SK-N-SH (cell line): ENCODE measurements at regions not wholly inside any gene's neighbourhood (a gene's known extent, or its start where the extent isn't known, plus 50 kb on each side); places are given as distances from the start of the nearest gene placed in this dataset.

ENCODE experiments used
- CTCF ChIA-PET: fragments of 300-600, 350-600 bp; formaldehyde crosslinking; extraction: SDS; loops from one replicate; lab custom pipeline; 2021; lab: Yijun Ruan, JAX
- POLR2A ChIA-PET: fragments of 350-600 bp; sonication (Branson Sonifier 250); formaldehyde crosslinking; extraction: SDS; loops from one replicate; lab custom pipeline; 2020; ENCODE audit warnings: antibody characterized with exemption, inconsistent platforms; lab: Yijun Ruan, JAX
- DNase-seq: peaks from one replicate; pipeline ENCODE4 v3.0.0; 2012
- H2AFZ ChIP-seq: fragments of 200-600 bp; sonication (generic); 2 replicates; pipeline ENCODE4 v1.8.1; 2016; ENCODE audit warnings: antibody characterized with exemption, mild to moderate bottlenecking, low read depth
- H3F3A ChIP-seq: fragments of 200-600 bp; sonication (generic); replicated peaks from 2 replicates; pipeline ENCODE3; 2016; ENCODE audit warnings: antibody characterized with exemption, mild to moderate bottlenecking; ENCODE audit not compliant: insufficient read depth
- H3K27ac ChIP-seq, 2 experiments: fragments of 200-500 bp in 1 of 2; fragments of 200-600 bp in 1 of 2; sonication (Bioruptor generic) in 1 of 2; sonication (generic), shearing (Covaris generic) in 1 of 2; 2 replicates each; pipeline versions ENCODE4 v1.5.1 to v1.6.1; 2014 to 2016; ENCODE audit warnings: low read depth in 2 of 2, inconsistent platforms in 1 of 2, low read length in 1 of 2, mild to moderate bottlenecking in 1 of 2, mixed read lengths in 1 of 2
- H3K27me3 ChIP-seq: fragments of 200-600 bp; sonication (generic), shearing (Covaris generic); 2 replicates; pipeline ENCODE4 v1.6.1; 2016; ENCODE audit warnings: mixed run types; ENCODE audit not compliant: insufficient read depth
- H3K36me3 ChIP-seq, 2 experiments: fragments of 200-500 bp in 1 of 2; fragments of 200-600 bp in 1 of 2; sonication (Bioruptor generic) in 1 of 2; sonication (generic) in 1 of 2; replicated peaks in 1 of 2; 2 replicates each; pipeline versions ENCODE3 to v1.5.1; 2014 to 2016; ENCODE audit warnings: low read length in 1 of 2, mild to moderate bottlenecking in 1 of 2; ENCODE audit not compliant: insufficient read depth in 2 of 2, control insufficient read depth in 1 of 2
- H3K4me1 ChIP-seq, 2 experiments: fragments of 200-500 bp in 1 of 2; fragments of 200-600 bp in 1 of 2; sonication (Bioruptor generic) in 1 of 2; sonication (generic), shearing (Covaris generic) in 1 of 2; 2 replicates each; pipeline versions ENCODE4 v1.5.1 to v1.6.1; 2014 to 2016; ENCODE audit warnings: low read depth in 1 of 2, low read length in 1 of 2, mixed run types in 1 of 2; ENCODE audit not compliant: insufficient read depth in 2 of 2, control insufficient read depth in 1 of 2
- H3K4me2 ChIP-seq: fragments of 200-600 bp; sonication (generic), shearing (Covaris generic); 2 replicates; pipeline ENCODE4 v1.6.1; 2017; ENCODE audit warnings: mixed run types
- H3K4me3 ChIP-seq, 2 experiments: fragments of 200-500 bp in 1 of 2; fragments of 200-600 bp in 1 of 2; sonication (Bioruptor generic) in 1 of 2; sonication (generic), shearing (Covaris generic) in 1 of 2; 2 replicates each; pipeline versions ENCODE4 v1.5.1 to v1.8.1; 2014 to 2016; ENCODE audit warnings: low read depth in 2 of 2, inconsistent platforms in 1 of 2, low read length in 1 of 2, mild to moderate bottlenecking in 1 of 2, mixed read lengths in 1 of 2, moderate library complexity in 1 of 2
- H3K79me2 ChIP-seq: fragments of 200-600 bp; sonication (generic); 2 replicates; pipeline ENCODE4 v1.8.1; 2017; ENCODE audit warnings: mild to moderate bottlenecking; ENCODE audit not compliant: insufficient read depth
- H3K9ac ChIP-seq: fragments of 200-600 bp; sonication (generic); 2 replicates; pipeline ENCODE4 v1.6.1; 2017; ENCODE audit warnings: mixed run types
- H3K9me2 ChIP-seq: fragments of 200-600 bp; sonication (generic); 2 replicates; pipeline ENCODE4 v1.6.1; 2017; ENCODE audit warnings: mixed run types
- H3K9me3 ChIP-seq: fragments of 200-600 bp; sonication (generic); 2 replicates; pipeline ENCODE4 v1.6.1; 2017; ENCODE audit warnings: mixed run types, mild to moderate bottlenecking, moderate library complexity
- H4K20me1 ChIP-seq: fragments of 200-600 bp; sonication (generic); 2 replicates; pipeline ENCODE4 v1.6.1; 2017; ENCODE audit warnings: mild to moderate bottlenecking, mixed run types; ENCODE audit not compliant: insufficient read depth
- CHD2 ChIP-seq: fragments of 150-350 bp; IDR thresholded peaks from 2 replicates; pipeline ENCODE4 v1.6.1; 2018; ENCODE audit warnings: low read length; ENCODE audit not compliant: partially characterized antibody
- EP300 ChIP-seq, 2 experiments: IDR thresholded peaks; 2 replicates each; pipeline versions ENCODE4 v1.4.0 to v1.6.1; 2012; ENCODE audit warnings: borderline replicate concordance in 1 of 2, low read depth in 1 of 2, low read length in 1 of 2
- EZH2phosphoT487 ChIP-seq: fragments of 200-600 bp; sonication (generic); IDR thresholded peaks from 2 replicates; pipeline ENCODE4 v1.6.1; 2017; ENCODE audit warnings: low read depth, mixed run types, mild to moderate bottlenecking, antibody characterized with exemption, moderate library complexity, borderline replicate concordance
- FOSL2 ChIP-seq: IDR thresholded peaks from 2 replicates; pipeline ENCODE4 v1.4.0; 2012; ENCODE audit warnings: low read depth, mild to moderate bottlenecking, moderate library complexity, borderline replicate concordance
- FOXJ3 ChIP-seq: sonication (generic); formaldehyde crosslinking; IDR thresholded peaks from 2 replicates; pipeline ENCODE4 v1.5.1; 2020; ENCODE audit warnings: mild to moderate bottlenecking, missing genetic modification reagents
- GABPA ChIP-seq: IDR thresholded peaks from 2 replicates; pipeline ENCODE4 v1.4.0; 2012; ENCODE audit warnings: low read depth, mild to moderate bottlenecking
- GATA2 ChIP-seq: sonication (generic); formaldehyde crosslinking; IDR thresholded peaks from 2 replicates; pipeline ENCODE4 v1.5.0; 2020; ENCODE audit warnings: mild to moderate bottlenecking, missing genetic modification reagents
- JUND ChIP-seq: IDR thresholded peaks from 2 replicates; pipeline ENCODE4 v1.4.0; 2012
- MEF2A ChIP-seq: IDR thresholded peaks from 2 replicates; pipeline ENCODE4 v1.4.0; 2012; ENCODE audit warnings: low read depth, borderline replicate concordance
- MXI1 ChIP-seq: IDR thresholded peaks from 2 replicates; pipeline ENCODE4 v1.6.1; 2012; ENCODE audit warnings: mild to moderate bottlenecking, low read depth, low read length, improper control_type of control experiment
- RFX5 ChIP-seq: IDR thresholded peaks from 2 replicates; pipeline ENCODE4 v1.6.1; 2012; ENCODE audit warnings: mild to moderate bottlenecking, improper control_type of control experiment, low read length
- RXRA ChIP-seq: IDR thresholded peaks from 2 replicates; pipeline ENCODE4 v1.4.0; 2012; ENCODE audit warnings: low read depth, mild to moderate bottlenecking, borderline replicate concordance
- SMC3 ChIP-seq: IDR thresholded peaks from 2 replicates; pipeline ENCODE4 v1.6.1; 2012; ENCODE audit warnings: low read depth, low read length, improper control_type of control experiment
- TEAD4 ChIP-seq: IDR thresholded peaks from 2 replicates; pipeline ENCODE4 v1.4.0; 2012; ENCODE audit warnings: mild to moderate bottlenecking, borderline replicate concordance; ENCODE audit not compliant: insufficient read depth
- YY1 ChIP-seq: IDR thresholded peaks from 2 replicates; pipeline ENCODE4 v1.4.0; 2012; ENCODE audit warnings: low read depth, mild to moderate bottlenecking
- TF ChIP-seq, protein P1 (sequence below): IDR thresholded peaks from 2 replicates; pipeline ENCODE4 v1.6.1; 2012; ENCODE audit warnings: mild to moderate bottlenecking, low read depth, low read length, moderate library complexity
- TF ChIP-seq, protein P2 (sequence below): IDR thresholded peaks from 2 replicates; pipeline ENCODE4; 2012
- TF ChIP-seq, protein P3 (sequence below): fragments of 150-350 bp; IDR thresholded peaks from 2 replicates; pipeline ENCODE4 v1.6.1; 2017; ENCODE audit warnings: antibody characterized with exemption, low read length, low read depth, borderline replicate concordance
- TF ChIP-seq, protein P4 (sequence below): fragments of 200-600 bp; sonication (generic); IDR thresholded peaks from 2 replicates; pipeline ENCODE4 v1.6.1; 2017; ENCODE audit warnings: antibody characterized with exemption, mild to moderate bottlenecking, moderate library complexity
- TF ChIP-seq, protein P5 (sequence below): IDR thresholded peaks from 2 replicates; pipeline ENCODE4 v1.4.0; 2012; ENCODE audit warnings: low read depth, borderline replicate concordance

DNA sequence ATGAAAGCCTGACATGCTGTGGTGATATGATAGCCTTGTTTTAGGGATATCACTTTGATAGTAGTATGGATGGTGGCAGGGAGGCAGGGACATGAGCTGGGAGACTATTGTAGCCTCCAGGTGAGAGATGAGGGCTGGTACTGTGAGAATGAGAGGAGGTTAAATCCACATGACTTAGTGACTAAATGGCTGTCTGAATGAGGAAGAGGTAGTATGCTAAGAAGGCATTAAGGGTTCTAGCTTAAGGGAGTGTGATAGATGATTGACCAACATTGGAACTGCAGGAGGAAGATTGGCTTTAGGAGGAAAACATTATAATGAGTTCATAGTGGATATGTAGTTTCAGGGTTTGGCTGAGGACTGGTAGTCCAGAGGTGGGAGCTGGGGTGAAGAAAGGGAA lies 195.0 kb upstream of the ANK2 start:
- H4K20me1 ChIP-seq = no peaks in the 10 kb centered on the region
- no peaks in the 10 kb centered on the region for H3K9me2 ChIP-seq
- no peak for DNase-seq
- H3K4me1 ChIP-seq = peaks cover 14 to 18% of the 10 kb centered on the region in 2 experiments; a peak in 3 of 4 replicates
- TF ChIP-seq, protein P1, sequence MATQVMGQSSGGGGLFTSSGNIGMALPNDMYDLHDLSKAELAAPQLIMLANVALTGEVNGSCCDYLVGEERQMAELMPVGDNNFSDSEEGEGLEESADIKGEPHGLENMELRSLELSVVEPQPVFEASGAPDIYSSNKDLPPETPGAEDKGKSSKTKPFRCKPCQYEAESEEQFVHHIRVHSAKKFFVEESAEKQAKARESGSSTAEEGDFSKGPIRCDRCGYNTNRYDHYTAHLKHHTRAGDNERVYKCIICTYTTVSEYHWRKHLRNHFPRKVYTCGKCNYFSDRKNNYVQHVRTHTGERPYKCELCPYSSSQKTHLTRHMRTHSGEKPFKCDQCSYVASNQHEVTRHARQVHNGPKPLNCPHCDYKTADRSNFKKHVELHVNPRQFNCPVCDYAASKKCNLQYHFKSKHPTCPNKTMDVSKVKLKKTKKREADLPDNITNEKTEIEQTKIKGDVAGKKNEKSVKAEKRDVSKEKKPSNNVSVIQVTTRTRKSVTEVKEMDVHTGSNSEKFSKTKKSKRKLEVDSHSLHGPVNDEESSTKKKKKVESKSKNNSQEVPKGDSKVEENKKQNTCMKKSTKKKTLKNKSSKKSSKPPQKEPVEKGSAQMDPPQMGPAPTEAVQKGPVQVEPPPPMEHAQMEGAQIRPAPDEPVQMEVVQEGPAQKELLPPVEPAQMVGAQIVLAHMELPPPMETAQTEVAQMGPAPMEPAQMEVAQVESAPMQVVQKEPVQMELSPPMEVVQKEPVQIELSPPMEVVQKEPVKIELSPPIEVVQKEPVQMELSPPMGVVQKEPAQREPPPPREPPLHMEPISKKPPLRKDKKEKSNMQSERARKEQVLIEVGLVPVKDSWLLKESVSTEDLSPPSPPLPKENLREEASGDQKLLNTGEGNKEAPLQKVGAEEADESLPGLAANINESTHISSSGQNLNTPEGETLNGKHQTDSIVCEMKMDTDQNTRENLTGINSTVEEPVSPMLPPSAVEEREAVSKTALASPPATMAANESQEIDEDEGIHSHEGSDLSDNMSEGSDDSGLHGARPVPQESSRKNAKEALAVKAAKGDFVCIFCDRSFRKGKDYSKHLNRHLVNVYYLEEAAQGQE = no peak
- TF ChIP-seq FOXJ3 (CRISPR knock-in tag) = no peak
- TF ChIP-seq, protein P2, sequence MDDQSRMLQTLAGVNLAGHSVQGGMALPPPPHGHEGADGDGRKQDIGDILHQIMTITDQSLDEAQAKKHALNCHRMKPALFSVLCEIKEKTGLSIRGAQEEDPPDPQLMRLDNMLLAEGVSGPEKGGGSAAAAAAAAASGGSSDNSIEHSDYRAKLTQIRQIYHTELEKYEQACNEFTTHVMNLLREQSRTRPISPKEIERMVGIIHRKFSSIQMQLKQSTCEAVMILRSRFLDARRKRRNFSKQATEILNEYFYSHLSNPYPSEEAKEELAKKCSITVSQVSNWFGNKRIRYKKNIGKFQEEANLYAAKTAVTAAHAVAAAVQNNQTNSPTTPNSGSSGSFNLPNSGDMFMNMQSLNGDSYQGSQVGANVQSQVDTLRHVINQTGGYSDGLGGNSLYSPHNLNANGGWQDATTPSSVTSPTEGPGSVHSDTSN = no peak
- no peak for TF ChIP-seq EP300 (IDR thresholded peaks at IDR 0.05; ENCODE audit: borderline replicate concordance in 1 of 2, low read depth in 1 of 2, low read length in 1 of 2)
- TF ChIP-seq FOSL2 = no peak
- TF ChIP-seq GABPA = no peak
- no peak for TF ChIP-seq EZH2phosphoT487
- no peak for TF ChIP-seq CHD2
- TF ChIP-seq, protein P3, sequence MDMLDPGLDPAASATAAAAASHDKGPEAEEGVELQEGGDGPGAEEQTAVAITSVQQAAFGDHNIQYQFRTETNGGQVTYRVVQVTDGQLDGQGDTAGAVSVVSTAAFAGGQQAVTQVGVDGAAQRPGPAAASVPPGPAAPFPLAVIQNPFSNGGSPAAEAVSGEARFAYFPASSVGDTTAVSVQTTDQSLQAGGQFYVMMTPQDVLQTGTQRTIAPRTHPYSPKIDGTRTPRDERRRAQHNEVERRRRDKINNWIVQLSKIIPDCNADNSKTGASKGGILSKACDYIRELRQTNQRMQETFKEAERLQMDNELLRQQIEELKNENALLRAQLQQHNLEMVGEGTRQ = no peak
- TF ChIP-seq RXRA = no peak
- TF ChIP-seq JUND = no peak
- TF ChIP-seq, protein P4, sequence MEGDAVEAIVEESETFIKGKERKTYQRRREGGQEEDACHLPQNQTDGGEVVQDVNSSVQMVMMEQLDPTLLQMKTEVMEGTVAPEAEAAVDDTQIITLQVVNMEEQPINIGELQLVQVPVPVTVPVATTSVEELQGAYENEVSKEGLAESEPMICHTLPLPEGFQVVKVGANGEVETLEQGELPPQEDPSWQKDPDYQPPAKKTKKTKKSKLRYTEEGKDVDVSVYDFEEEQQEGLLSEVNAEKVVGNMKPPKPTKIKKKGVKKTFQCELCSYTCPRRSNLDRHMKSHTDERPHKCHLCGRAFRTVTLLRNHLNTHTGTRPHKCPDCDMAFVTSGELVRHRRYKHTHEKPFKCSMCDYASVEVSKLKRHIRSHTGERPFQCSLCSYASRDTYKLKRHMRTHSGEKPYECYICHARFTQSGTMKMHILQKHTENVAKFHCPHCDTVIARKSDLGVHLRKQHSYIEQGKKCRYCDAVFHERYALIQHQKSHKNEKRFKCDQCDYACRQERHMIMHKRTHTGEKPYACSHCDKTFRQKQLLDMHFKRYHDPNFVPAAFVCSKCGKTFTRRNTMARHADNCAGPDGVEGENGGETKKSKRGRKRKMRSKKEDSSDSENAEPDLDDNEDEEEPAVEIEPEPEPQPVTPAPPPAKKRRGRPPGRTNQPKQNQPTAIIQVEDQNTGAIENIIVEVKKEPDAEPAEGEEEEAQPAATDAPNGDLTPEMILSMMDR = no peak
- no peak for TF ChIP-seq YY1
- TF ChIP-seq, protein P5, sequence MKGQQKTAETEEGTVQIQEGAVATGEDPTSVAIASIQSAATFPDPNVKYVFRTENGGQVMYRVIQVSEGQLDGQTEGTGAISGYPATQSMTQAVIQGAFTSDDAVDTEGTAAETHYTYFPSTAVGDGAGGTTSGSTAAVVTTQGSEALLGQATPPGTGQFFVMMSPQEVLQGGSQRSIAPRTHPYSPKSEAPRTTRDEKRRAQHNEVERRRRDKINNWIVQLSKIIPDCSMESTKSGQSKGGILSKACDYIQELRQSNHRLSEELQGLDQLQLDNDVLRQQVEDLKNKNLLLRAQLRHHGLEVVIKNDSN = no peak
- no peak for TF ChIP-seq TEAD4
- TF ChIP-seq RFX5 = no peak
- TF ChIP-seq MXI1 = no peak
- no peak for TF ChIP-seq SMC3
- no peak for TF ChIP-seq GATA2 (CRISPR knock-in tag)
- TF ChIP-seq MEF2A = no peak
- H3K27me3 ChIP-seq = no peaks in the 10 kb centered on the region
- no peak overlapping the region for H3K4me3 ChIP-seq
- no peaks in the 10 kb centered on the region for H3K9me3 ChIP-seq
- H3K27ac ChIP-seq = peak overlapping the region in 1 of 2 experiments; percentile 31; a peak in 2 of 4 replicates
- CTCF ChIA-PET = interaction anchor here (0.8 to 4.4 kb wide), 6 partner anchors 10 to 92 kb away, joined by 3 to 76 read pairs (median 4); no protein-coding TSS in a partner anchor
- H3K79me2 ChIP-seq = no peaks in the 10 kb centered on the region
- H2AFZ ChIP-seq = no peak overlapping the region
- H3F3A ChIP-seq = peaks cover 19% of the 10 kb centered on the region
- no peak overlapping the region for H3K4me2 ChIP-seq
- POLR2A ChIA-PET = no interaction called here
- no peaks in the 10 kb centered on the region for H3K36me3 ChIP-seq
- H3K9ac ChIP-seq = no peak overlapping the region
